ENCODE measurements at regions not wholly inside any gene's neighbourhood (a gene's known extent, or its start where the extent isn't known, plus 50 kb on each side); places are given as distances from the start of the nearest gene placed in this dataset.

DNA sequence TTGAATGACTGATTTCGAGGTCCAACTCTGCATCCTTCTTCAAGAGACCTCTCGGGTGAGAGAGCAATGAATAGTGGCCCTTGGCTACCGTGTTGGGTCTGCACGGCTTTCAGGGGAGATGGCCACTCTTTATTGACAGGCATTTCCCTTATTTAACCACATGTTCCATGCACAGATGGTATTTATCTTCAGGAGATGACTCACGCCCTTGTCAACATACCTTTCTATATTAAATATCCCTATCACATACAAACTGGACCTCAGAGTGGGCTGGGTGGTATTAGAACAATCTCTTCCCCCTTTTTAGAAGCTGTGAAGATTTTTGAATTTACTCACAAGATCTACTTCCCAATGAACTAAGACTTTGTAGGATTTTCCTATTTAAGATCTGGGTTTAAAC, 109.6 kb upstream of the CDC42EP3 start:
- TF ChIP-seq, protein P1, sequence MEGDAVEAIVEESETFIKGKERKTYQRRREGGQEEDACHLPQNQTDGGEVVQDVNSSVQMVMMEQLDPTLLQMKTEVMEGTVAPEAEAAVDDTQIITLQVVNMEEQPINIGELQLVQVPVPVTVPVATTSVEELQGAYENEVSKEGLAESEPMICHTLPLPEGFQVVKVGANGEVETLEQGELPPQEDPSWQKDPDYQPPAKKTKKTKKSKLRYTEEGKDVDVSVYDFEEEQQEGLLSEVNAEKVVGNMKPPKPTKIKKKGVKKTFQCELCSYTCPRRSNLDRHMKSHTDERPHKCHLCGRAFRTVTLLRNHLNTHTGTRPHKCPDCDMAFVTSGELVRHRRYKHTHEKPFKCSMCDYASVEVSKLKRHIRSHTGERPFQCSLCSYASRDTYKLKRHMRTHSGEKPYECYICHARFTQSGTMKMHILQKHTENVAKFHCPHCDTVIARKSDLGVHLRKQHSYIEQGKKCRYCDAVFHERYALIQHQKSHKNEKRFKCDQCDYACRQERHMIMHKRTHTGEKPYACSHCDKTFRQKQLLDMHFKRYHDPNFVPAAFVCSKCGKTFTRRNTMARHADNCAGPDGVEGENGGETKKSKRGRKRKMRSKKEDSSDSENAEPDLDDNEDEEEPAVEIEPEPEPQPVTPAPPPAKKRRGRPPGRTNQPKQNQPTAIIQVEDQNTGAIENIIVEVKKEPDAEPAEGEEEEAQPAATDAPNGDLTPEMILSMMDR (IDR thresholded peaks at IDR 0.05; ENCODE audit: control insufficient read depth, extremely low read depth, insufficient read depth) = no peak
- DNase-seq (ENCODE audit: low read depth) = no peak
- H3K4me3 ChIP-seq (ENCODE audit: low read depth, low read length) = no peak overlapping the region

DNA sequence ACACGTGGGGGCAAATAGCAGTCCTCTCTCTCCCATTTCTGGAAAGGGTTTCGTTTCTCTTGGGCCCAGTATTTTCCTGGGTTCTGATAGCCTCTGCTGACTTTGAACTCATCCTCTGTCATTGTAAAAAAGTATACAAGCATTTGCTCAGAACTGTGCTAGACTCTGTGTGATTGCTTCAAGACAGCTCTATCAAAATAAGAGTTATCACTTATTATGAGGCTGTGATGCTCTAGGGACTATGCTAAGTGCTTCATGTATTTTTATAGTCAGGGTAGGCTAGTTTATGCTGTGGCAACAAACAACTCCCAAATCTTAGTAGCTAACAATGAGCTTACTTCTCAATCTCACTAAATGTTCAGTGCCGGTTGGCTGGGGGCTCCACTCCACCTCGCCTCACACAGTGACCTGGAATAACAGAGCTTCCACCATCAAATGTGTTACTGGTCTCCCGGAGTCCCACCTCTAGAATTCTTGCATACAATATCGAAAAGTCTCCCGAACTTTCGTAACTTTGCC, 110.8 kb upstream of the CDC42EP3 start:
- no peak overlapping the region for H3K4me3 ChIP-seq (ENCODE audit: low read depth, low read length)
- no peak for DNase-seq (ENCODE audit: low read depth)
- TF ChIP-seq, protein P1 (IDR thresholded peaks at IDR 0.05; ENCODE audit: control insufficient read depth, extremely low read depth, insufficient read depth) = no peak

DNA sequence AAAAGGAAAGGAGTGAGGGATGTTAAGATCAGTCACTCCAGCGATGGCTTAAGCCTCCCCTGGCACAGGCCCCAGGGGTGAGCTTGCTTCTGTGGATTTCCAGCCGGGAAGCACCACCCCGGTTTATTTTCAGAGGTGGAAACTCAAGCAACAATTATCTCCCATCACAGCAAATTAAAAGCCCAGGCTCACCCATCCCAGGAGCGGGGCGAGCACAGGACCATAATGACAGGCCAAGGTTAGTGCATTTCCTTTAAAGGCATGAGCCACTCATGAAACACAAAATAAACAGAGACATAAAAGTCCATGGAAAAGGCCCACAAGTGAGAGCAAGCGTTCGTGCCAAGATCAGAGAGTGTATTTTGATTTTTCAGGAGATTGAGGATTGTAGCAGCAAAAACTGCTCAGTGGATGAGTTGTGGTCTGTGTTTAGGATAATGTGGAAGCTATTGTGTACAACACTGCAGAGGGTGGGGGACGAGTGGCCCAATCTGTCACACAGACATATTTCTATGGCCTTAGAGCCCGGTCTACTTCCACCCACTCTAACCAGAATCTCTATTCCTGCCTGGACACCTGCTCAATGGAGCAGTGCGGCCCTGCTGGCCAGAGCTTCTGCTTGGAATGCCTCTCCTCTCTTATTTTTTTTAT, 111.4 kb upstream of the CDC42EP3 start:
- DNase-seq (ENCODE audit: low read depth) = no peak
- TF ChIP-seq, protein P1 (IDR thresholded peaks at IDR 0.05; ENCODE audit: control insufficient read depth, extremely low read depth, insufficient read depth) = no peak
- H3K4me3 ChIP-seq (ENCODE audit: low read depth, low read length) = no peak overlapping the region

DNA sequence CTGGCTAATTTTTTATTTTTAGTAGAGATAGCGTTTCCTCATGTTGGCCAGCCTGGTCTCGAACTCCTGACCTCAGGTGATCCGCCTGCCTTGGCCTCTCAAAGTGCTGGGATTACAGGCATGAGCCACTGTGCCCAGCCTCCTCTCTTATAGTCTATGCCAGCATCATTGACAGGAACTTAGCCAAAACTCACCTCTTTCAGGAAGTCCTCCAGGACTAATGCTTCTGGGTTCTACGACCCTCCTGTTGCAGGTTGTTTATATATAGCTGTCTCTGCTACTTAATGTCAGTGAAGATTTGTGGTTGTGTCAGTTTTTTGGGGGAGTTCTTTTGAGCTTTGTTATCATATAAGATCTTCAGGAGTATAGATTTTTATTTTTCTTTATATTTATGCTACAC, 112.1 kb upstream of the CDC42EP3 start:
- TF ChIP-seq, protein P1 (IDR thresholded peaks at IDR 0.05; ENCODE audit: control insufficient read depth, extremely low read depth, insufficient read depth) = no peak

DNA sequence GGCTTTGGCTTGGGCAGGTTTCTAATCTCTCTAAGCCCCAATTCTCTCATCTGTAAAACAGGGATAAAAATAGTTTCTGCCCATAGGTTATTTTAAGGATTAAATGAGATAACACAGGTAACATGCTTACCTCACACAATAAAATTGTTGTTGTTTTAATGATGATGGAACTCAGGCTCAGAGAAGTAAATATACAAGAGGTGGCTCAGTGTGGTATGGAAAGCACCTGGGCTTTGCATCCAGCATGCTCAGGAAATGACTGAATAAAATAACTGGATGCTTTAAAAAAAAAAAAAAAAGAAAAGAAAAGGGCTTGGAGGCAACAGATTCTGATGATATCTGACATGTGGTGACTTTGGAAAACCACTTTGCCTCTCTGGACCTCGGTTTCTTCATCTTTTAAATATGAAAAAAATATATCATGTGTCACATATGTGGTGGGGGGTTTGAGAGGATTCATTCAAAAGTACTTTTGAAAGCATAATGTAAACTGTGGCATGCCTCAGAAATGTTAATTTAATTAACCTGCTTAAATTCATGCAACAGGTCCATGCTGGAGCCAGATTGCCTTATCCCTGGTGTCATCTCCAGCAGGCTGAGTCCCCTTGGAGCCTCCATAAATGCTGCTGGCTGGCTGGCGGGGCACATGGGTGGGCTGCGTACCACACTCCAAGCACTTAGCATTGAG, 112.8 kb upstream of the CDC42EP3 start:
- TF ChIP-seq, protein P1 (IDR thresholded peaks at IDR 0.05; ENCODE audit: control insufficient read depth, extremely low read depth, insufficient read depth) = no peak
- no peak overlapping the region for H3K4me3 ChIP-seq (ENCODE audit: low read depth, low read length)
- DNase-seq (ENCODE audit: low read depth) = no peak

More for the DNA sequence above, 112.1 kb upstream of the CDC42EP3 start:
- H3K4me3 ChIP-seq (ENCODE audit: low read depth, low read length) = no peak overlapping the region
- DNase-seq (ENCODE audit: low read depth) = no peak

DNA sequence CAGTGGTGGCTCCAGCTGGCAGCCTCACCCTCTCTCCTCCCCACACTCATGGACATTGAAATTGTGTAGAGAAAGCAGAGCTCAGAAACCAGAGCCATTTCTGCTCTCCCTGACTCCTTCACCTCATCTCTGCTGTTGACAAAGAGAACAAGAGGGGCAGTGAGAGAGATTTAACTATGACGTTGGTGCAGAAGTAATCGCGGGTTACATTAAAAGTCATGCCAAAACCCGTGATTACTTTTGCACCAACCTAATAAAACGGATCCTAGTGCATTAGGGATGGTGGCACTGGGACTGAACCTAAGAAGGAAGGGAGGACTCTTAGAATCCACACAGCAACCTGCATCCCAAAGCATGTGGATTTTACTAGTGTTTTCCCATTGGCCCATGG, 113.3 kb upstream of the CDC42EP3 start:
- no peak overlapping the region for H3K4me3 ChIP-seq (ENCODE audit: low read depth, low read length)
- DNase-seq (ENCODE audit: low read depth) = no peak
- TF ChIP-seq, protein P1 (IDR thresholded peaks at IDR 0.05; ENCODE audit: control insufficient read depth, extremely low read depth, insufficient read depth) = no peak

Measured in LNCaP clone FGC (cell line).